HG03095 (cell line): ENCODE measurements at regions not wholly inside any gene's neighbourhood (a gene's known extent, or its start where the extent isn't known, plus 50 kb on each side); places are given as distances from the start of the nearest gene placed in this dataset.
"Not testable (repeated sequence)": the region's sequence is repeated elsewhere in the genome, so short reads cannot be mapped to it uniquely, and the experiment has no call there.

Experiments
- ATAC-seq: cut with Tn5 transposase; IDR thresholded peaks from one replicate; pipeline ENCODE4 v1.9.1; 2021; ENCODE audit warnings: moderate library complexity; ENCODE audit not compliant: unreplicated experiment

DNA sequence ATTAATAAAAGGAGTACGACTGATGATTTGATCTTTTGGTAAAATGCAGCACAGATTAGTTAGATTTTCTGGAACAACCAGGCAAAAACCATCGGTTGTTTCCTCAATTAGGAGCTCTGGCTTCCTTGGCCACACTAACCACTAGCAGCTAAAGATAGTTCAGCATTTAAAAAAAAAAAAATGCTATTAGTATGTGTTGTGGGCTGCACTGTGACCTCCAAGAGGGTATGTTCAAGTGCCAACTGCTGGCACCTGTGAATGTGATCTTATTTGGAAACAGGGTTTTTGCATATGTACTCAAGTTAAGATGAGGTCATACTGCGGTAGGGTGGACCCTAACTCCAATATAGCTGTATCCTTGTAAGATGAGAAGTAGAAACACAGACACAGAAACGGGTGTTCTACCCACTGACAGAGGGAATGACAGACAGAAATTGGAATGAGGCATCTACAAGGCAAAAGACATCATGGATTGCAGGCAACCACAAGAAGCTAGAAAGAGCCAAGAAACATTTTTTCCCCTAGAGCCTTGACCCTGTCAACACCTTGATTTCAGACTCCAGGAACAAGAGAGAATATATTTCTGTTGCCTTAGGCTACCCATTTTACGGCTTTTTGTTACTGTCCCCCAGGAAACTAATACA is 534.6 kb upstream of the ROBO2 start:
- no peak for ATAC-seq

DNA sequence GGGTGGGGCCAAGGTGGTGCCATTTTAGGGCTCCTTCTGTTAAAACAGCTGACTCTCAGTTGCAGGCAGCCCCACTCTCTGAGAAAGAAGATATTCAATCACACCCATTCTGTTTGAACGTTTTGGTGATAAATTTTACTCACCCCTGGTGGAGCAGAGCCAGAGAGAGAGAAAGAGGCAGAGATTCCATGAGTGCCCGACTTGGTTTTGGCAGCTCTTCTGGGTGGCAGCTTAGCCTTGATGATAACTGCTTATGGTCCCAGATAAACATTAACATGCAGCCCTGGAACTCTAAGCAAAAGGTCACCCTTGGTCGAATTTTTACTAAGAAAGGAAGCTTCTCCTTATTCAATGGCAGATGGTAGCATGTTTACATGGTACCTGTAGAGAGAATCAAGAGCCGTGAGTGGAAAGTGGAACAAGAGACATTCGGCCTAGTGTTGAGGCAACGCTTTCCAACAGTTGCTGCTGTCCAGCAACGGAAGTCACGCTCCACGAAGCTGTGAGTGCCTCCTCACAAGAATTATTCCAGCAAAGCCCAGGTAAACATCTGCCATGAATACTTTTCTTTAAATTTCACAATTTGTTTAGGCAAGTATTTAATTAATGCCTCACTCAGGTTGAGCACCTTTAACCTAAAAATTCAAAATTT is 530.6 kb upstream of the ROBO2 start:
- no peak for ATAC-seq

- no peak for ATAC-seq
Observed at GRCh38 chr3:76514836-76515235, 525.1 kb upstream of the ROBO2 start.

GRCh38 chr3:76523337-76523736 is 516.6 kb upstream of the ROBO2 start:
- no peak for ATAC-seq

GRCh38 chr3:76525726-76526125 is 514.2 kb upstream of the ROBO2 start:
- no peak for ATAC-seq

DNA sequence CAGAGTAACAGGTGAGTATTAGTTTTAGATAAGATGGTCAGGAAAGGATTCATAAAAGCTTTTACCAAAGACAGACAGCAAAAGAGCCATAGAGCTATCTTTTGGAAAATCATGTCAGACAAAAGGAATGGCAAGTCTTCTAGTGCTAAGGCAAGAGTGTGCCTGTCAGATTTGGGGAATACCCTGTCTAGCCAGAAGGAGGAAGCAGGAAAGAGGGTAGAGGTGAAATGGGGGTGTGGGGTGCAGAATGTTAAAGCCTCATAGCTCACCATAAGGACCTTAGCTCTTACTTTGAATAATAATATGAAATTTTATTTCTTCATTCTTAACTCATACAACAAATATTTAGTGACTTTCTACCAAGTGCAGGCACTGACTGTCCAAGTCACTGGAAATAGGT is 512.1 kb upstream of the ROBO2 start:
- ATAC-seq: peak; percentile 60

DNA sequence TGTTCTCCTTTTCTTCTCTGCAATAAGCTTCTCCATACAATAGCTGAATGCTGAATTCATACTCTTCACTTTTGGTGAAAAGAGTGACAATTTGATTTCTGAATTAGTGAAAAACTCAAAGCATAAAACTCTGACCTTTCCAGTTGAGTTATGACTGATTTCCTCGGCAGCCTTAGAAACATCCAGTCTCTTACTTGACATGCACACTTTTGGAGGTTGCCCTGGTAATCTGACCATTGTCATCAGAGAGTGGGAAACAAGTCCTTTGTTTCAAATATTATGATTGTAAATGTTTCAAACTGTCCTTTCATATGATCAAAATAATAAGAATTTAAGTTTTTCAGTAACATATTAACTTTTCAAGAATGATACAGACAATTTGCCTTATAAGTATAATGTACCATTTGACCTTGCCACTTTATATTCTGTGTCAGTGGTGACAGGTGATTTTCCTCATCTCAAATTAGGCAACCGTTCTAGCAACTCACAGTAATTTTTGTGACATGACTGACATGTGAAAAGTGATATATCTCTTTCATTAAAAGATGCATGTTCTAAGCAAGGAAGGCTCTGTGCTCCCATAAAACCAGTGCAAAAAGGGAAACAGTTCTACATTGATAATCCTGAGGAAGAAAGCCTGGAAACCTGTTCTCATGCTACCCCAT is 507.6 kb upstream of the ROBO2 start:
- no peak for ATAC-seq

DNA sequence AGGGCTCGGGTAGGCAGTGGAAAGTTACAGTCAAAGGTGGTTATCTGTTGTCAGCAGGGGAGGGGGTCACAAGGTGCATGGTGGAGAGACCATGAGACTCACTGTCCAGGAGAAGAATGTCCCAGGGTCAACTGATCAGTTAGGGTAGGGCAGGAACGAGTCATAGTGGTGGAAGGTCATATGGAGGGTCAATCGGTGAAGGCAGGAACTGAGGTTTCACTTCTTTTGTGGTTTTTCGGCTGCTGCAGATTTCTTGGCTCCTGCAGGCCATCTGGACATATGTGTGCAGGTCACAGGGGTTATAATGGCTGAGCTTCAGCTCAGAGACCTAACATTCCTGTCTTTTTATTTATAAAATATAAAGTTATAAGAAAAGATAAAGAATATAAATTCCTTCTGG is 506.2 kb upstream of the ROBO2 start:
- ATAC-seq: not testable (repeated sequence)

DNA sequence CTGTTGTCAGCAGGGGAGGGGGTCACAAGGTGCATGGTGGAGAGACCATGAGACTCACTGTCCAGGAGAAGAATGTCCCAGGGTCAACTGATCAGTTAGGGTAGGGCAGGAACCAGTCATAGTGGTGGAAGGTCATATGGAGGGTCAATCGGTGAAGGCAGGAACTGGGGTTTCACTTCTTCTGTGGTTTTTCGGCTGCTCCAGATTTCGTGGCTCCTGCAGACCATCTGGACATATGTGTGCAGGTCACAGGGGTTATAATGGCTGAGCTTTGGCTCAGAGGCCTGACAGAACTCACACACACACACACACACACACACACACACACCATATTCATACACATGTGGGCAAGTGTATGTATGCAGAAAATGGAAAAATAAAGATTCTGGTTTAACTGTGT is 502.0 kb upstream of the ROBO2 start:
- ATAC-seq: peak; percentile 81

GRCh38 chr3:76547674-76548073 is 492.2 kb upstream of the ROBO2 start:
- ATAC-seq: no peak

- no peak for ATAC-seq
Observed at GRCh38 chr3:76550522-76551201, 489.2 kb upstream of the ROBO2 start.

DNA sequence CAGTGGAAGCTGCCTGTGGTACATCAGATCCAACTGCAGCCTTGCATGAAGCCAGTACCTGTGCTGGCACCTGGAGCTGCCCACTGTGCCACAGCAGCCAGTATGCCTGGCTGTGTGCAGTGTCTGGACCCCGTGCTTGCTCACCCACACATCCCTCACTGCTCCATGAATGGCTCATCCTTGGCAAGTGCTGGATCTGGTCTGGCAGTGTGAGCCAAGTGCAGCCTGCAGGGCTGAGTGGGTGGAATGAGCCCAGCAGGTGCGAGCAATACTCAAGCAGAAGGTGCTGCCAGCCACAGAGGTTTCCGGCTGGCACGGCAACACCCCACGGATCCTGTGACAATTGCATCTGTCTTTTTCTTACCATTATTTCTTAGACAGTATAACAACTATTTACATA is 488.2 kb upstream of the ROBO2 start:
- no peak for ATAC-seq

GRCh38 chr3:76552653-76553052 is 487.2 kb upstream of the ROBO2 start:
- no peak for ATAC-seq

- ATAC-seq: no peak
Observed at GRCh38 chr3:76554707-76555106, 485.2 kb upstream of the ROBO2 start.

DNA sequence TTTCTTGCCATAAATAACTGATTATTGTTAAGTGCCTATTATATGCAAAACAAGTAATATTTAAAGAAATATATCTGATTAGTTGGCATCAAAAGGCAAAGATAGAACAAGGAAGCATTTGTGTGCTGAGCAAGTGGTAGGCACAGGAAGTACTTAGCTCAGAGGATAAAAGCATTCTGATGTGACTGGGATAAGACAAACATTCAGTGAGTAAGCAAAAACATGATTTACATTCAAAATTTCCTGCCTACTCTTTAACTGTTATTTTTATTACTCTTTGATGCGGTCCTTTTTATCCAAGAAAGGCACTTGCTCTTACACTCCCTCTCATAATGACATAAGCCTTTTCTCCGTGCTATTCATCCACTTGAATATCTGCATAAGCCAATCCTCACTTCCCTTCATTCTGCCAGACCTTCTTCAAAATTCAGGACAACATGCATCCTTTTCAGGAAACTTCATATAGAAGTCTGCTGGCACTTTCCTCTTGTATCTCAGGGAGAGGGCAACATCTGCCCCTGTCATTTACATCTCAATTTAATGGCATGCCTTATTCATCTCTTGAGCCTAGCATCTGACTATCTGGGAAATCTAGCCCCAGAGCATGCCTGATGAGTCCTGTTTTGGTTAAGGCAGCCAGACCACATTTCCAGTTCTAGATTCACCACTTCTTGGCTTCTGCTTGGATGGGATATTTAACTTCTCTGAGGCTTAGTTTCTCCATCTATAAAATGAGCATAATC is 478.2 kb upstream of the ROBO2 start:
- no peak for ATAC-seq

DNA sequence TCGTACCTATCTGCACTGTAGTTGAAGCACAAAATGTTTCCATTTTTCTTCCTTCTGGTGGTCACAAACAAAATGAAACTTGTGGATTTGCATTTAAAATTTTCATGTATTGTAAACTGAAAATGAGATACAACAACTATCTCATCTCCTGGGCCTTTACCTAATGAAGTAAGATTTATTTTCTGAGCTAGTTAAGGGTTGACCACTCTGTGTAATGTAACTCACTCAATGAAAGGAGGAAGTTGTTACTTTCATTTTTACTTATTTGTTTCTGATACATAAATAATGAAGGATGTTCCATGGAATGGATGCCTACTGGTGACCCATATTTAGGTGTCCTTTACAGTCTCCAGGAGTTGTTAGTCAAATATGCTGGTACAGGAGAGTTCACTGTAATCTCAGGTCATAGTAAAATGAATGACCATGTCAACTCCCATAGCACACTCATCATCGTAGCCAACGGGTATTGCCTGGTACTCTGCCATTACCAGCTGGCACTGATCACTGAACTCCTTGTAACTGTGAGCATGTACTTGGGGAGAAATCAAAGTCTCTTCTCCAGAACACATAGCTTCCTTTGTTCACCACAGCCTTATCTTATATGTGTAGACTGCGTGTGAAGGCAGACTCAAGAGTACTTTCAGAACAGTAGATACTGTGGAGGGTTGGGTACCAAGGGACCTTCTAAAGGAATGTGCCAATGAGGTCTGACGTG is 474.2 kb upstream of the ROBO2 start:
- ATAC-seq: no peak

GRCh38 chr3:76566211-76566534 is 473.7 kb upstream of the ROBO2 start:
- ATAC-seq: no peak

GRCh38 chr3:76566904-76567303 is 473.0 kb upstream of the ROBO2 start:
- no peak for ATAC-seq

- ATAC-seq: no peak
Observed at GRCh38 chr3:76570436-76571057, 469.4 kb upstream of the ROBO2 start.

GRCh38 chr3:76576201-76576600 is 463.7 kb upstream of the ROBO2 start:
- no peak for ATAC-seq
